ENCODE measurements at regions not wholly inside any gene's neighbourhood (a gene's known extent, or its start where the extent isn't known, plus 50 kb on each side); places are given as distances from the start of the nearest gene placed in this dataset.
A peak's percentile ranks its signal among the peaks of the same experiment; 100 is the strongest.
"Not testable (repeated sequence)": the region's sequence is repeated elsewhere in the genome, so short reads cannot be mapped to it uniquely, and the experiment has no call there.

DNA sequence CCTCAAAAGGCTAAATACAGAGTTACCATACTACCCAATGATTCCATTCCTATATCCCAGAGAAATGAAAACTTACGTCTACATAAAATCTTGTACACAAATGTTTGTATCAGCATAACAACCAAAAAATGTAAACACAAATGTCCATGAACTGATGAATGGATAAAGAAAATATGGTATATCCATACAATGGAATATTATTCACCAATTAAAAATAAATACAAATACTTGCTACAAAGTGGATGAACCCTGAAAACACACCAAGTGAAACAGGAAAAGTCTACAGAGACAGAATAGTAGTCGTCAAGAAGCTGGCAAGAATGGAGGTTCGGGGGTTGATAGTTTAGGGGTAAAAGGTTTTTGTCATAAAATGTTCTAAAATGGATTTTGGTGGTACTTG is 54.0 kb upstream of the ANKRD28 start:
- DNase-seq, result no peak

- DNase-seq, result peak; percentile 36 to 66 (median 59)
Observed at GRCh38 chr3:15858547-15859506, 61.0 kb upstream of the ANKRD28 start.

- peak; percentile 60 to 74 (median 72) for DNase-seq
Observed at GRCh38 chr3:15859507-15860013, 61.8 kb upstream of the ANKRD28 start.

DNA sequence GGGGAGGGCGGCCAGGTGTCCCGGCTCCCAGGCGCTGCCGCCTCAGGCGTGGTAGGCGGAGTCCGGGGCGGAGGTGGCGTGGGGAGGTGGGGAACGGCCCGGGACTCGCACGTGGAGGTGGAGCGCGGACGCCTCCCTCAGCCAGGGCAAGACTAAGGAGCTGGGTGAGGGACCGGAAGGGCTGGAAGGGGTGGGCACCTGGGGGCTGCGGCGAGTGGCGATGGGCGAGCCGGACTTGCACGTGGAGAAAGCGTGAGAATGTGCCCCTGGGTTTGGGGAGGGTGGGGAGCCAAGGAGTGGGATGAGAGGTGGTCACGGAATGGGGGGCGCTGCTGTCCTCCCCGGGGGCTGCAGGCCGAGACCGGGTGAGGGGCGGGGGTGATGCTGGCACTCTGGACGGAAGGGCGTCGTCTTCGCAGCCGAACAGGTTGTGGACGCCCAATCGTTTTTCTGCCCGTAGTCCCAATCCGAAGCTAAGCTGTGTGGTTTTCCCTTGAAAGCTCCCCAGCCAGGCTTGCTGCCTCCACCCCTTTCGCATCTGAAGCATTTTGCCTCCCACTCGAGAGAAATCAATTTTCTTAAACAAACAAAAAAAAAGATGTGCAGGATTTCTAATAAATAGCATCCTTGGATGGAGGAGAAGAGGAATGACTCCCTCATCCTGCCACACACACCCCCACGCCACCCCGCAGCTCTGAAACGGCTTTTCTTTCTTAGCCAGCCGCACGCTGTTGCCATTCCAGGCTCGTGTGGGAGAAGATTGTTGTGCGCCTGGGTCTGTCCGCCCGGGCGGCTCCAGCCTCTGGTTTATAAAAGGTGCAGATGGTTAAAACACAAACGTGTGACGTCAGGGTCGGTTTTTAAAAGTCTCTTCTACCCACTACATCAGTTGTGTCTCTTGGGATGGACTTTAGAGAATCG is 62.5 kb upstream of the ANKRD28 start:
- DNase-seq, result peak in 4 of 6 experiments; percentile 3 to 48 (median 34)

- DNase-seq, result no peak
Observed at GRCh38 chr3:15861163-15861562, 63.4 kb upstream of the ANKRD28 start.

- DNase-seq, result no peak
Observed at GRCh38 chr3:15872807-15873206, 75.0 kb upstream of the ANKRD28 start.

DNA sequence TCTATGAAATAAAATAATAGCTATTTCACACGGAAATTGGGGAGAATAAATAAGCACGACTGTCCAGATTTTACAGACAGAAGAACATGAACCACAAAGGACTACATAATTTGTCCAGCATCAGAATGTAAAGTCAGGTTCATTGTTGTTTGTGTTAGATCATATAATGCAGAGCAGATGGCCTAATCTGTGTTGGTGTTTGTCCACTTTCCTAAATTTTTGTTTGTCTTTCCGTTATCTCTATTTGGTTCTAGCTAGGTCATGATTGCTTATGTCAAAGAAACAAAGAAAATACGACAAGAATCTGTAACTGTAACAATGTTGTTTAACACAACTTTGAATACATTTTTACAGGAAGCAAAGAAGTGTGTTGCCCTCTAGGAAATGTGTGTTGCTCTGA is 75.6 kb upstream of the ANKRD28 start:
- DNase-seq, result no peak

DNA sequence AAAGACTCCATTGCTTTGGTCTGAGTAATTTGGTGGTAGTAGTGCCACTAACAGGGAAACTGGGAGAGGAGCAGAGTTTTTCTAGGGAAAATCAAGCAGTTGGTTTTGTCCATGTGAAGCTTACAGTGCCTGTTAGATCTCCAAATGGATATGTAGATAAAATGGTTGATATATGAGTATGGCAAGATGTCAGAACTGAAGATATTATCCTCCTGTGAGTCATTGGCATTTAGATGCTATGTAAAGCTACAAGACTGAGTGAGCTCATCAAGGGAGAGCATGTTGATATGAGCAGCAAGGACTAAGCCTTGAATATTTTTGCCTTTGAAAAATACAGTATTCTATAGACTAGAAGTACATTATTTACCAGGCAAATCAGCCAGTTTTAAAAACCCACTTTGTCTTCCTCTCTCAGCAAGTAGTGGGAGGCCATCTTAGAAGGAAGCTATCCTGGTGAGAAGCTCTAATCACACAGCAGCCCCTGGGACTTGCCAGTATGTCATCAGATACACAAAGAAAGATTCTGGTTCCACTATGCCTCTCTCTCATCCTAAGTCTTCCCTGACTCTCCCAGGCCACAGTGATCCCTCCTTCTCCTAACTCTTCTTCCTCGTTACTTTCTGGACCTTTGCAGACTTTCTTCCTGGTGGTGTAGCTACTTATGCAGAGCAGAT is 77.4 kb upstream of the ANKRD28 start:
- no peak for DNase-seq

DNA sequence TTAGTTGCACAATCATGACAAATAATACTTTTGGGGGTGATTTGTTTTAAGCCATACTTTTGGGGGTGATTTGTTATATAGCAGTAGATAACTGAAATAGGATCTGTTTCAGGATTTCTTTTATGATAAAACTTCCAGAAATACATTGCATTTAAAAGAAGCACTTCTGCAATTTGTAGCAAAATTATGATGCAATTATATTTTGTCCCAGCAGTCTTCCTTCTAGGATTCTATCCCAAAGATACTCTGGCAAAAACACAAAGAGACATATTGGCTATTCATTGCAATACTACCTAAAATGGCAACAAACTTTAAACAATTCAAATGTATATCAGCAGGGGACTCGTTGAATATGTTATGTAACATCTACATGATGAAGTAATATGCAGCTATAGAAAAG is 78.9 kb upstream of the ANKRD28 start:
- DNase-seq, result no peak

DNA sequence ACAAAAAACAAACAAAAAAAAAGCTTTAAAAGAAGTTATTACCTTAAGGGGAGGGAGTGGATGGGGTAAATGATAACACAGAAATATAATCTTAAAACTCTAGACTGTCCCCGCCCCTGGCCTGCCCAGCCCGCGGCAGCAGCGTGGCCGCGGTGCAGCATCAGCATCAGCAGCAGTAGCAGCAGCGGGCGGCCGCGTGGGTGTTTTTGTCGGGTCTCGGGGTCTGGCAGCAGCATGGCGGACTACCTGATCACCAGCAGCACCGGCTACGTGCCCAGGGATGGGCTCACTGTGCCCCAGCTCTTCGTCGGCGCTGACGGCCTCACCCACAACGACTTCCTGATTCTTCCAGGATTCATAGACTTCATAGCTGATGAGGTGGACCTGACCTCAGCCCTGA is 80.0 kb upstream of the ANKRD28 start:
- no peak for DNase-seq

GRCh38 chr3:15879787-15880186 is 82.0 kb upstream of the ANKRD28 start:
- not testable (repeated sequence) for DNase-seq

DNA sequence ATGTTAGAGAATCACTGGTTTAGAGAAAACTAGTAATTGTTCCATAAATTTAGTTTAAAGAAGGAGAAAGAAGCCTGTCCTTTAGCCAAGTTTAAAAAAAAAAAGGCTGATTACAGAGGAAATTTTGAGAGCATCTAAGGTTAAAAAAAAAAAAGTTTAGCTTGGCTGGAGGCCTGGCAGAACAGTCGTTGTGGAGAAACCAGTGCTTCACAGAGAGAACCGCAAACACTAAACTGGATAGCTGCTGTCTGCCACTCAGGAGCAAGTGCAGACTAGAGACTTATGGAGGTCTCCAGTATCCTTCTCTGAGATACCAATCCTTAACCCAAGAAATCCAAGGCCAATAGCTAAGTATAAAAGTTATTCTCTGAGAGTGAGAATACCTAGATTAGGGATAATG is 84.8 kb upstream of the ANKRD28 start:
- no peak for DNase-seq

DNA sequence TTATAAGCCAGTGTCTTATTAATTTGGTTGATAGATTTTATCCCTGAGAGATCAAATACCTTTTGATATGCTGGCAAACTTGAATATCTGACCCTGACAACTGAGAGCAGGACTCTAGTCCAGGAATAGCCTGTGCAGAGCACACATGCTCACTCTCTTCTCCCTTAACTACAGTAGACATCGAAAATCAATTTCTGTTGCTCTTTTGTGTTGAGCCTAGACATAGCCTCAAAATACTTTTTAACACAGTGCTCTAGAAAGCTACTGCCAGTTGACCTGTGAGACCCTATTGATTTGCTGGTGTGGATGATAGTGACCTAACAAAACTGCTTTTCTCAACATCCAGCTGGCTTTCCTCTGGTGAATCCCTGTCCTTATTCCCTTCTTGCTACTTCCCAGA is 86.4 kb upstream of the ANKRD28 start:
- DNase-seq, result no peak

- DNase-seq, result no peak
Observed at GRCh38 chr3:15886521-15886920, 88.7 kb upstream of the ANKRD28 start.

- DNase-seq, result no peak
Observed at GRCh38 chr3:15887261-15887660, 89.5 kb upstream of the ANKRD28 start.

- DNase-seq, result no peak
Observed at GRCh38 chr3:15889936-15890335, 92.2 kb upstream of the ANKRD28 start.

GRCh38 chr3:15892311-15893227 is 94.8 kb upstream of the ANKRD28 start:
- no peak for DNase-seq

DNA sequence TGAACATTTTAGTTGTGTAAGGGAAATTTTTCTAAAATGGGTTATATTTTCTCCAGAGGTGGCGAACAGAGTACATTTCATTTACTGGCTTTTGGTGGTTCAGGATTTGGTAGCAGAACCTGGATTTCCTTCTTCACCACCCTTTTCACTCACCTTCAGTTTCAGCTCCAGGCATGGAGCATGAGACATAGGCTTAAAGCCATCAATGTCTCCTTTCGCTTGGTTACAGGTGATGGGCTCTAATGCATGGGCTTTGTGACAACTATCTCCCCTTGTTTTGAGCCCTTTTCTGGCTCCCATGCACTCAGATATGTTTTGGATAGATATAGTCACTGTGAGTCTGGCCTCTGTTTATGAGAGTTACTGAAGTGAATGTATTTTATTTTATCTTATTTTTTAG is 96.6 kb upstream of the ANKRD28 start:
- no peak for DNase-seq

DNA sequence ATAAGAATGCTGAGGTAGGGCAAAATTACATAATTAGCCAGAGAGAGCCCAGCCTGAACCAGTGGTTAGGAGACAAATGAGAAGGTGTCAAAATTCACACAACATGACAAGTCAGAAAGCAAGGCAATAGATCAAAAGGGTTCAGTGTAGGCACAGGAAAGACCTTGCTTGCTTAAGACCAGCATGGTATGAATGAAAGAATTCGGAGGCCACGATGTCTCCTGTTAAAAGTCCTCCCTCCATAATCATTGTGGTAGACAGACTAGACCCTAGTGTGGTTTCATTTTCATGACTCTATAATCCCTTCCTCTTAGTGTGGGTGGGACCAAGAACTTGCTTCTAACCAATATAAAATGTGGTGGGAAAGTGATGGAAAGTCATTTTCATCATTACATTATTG is 98.7 kb upstream of the ANKRD28 start:
- DNase-seq, result no peak

DNA sequence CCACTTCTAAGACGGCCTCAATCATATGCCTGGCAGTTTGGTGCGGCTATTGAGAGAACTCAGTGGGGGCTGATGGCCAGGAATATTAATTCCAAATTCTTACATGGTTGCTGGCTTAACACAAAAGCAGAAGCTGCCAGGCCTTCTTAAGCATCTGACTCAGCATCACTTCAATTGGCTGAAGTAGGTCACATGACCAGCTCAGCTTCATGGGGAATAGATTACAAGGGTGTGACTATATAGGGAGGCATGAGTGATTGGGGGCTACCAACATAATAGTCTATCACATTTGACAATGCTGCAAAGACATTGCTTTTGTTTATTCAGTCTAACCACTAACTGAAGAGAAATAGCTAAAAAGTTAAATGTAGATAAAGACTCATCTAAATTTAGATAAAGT is 101.6 kb upstream of the ANKRD28 start:
- no peak for DNase-seq

DNA sequence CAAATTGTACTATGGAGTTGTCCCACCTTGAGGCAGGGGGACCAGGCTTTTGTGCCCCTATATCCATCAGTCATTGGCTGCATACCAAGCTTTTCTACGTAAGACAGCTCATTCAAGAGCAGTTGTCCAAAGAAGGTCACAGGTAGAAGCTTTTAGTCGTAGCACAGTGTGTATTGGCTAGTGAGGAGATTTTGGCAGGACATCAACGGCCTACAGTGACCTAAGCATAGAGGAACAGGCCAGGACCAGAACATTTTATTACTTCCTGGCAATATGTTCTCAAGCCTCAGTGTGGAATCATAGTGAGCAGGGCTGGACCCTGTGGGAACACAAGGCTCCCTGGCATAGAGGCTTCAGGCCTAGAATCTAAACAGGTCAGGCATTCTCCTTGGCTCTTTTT is 105.4 kb upstream of the ANKRD28 start:
- DNase-seq, result no peak

Data from stimulated activated naive CD4-positive, alpha-beta T cell (primary cell).